SH-SY5Y (cell line): ENCODE measurements at regions not wholly inside any gene's neighbourhood (a gene's known extent, or its start where the extent isn't known, plus 50 kb on each side); places are given as distances from the start of the nearest gene placed in this dataset.

Experiments
- GATA2 ChIP-seq: IDR thresholded peaks from 2 replicates; pipeline ENCODE4 v1.6.1; 2011; ENCODE audit warnings: mild to moderate bottlenecking, low read depth, low read length
- GATA3 ChIP-seq: IDR thresholded peaks from 2 replicates; pipeline ENCODE4 v1.6.1; 2011; ENCODE audit warnings: low read depth, mild to moderate bottlenecking, low read length, moderate library complexity

DNA sequence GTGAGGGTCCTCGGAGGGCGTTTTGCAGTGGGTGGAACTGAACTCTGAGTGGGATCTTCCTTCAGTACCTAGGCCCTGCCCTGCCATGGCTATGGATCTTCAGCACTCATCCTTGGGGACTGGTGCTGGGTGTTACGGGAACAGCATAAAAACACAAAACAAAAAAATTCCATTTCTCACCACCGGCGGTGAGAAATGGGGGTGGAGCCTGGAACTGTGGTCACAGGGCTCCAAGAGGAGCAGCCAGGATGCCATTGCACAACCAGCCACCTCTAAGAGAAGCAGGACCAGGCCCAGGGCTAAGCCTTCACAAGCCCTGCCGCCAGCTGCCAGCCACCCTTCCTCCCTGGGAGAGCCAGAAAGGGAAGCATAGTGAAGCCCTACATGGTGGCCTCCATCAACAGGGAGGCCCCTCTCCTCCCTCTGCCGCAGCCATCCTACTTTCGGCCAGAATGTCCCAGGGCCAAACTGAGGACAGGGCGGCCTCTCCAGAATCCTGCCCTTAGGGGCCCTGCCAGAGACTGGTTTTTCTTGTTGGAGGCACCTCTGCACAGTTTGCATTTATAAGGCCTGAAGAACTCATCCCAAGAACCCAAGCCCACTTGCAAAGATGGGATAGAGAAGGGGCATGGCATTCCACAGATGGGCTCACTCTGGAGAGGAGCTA is 76.5 kb downstream of the VCPKMT start:
- TF ChIP-seq GATA2 (no peak), GATA3 (no peak)
